ENCODE measurements at regions not wholly inside any gene's neighbourhood (a gene's known extent, or its start where the extent isn't known, plus 50 kb on each side); places are given as distances from the start of the nearest gene placed in this dataset.
A peak's percentile ranks its signal among the peaks of the same experiment; 100 is the strongest.
"Not testable (repeated sequence)": the region's sequence is repeated elsewhere in the genome, so short reads cannot be mapped to it uniquely, and the experiment has no call there.

DNA sequence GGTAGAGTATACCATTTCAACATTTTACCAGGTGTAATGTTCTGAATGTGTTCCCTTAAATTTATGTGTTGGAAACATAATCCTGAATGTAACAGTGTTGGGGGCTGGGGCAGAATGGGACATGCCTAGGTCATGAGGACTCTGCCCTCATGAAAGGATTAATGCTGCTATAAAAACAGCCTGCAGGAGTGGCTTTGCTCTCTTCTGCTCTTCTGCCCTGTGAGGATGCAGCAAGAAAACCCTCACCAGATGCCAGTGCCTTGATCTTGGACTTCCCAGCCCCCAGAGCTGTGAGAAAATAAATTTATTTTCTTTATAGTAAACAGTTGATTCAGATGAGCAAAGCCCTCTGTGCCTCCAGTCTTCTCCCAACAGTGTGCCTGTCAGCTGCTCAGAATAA lies 326.0 kb upstream of the ONECUT1 start:
- DNase-seq: no peak

DNA sequence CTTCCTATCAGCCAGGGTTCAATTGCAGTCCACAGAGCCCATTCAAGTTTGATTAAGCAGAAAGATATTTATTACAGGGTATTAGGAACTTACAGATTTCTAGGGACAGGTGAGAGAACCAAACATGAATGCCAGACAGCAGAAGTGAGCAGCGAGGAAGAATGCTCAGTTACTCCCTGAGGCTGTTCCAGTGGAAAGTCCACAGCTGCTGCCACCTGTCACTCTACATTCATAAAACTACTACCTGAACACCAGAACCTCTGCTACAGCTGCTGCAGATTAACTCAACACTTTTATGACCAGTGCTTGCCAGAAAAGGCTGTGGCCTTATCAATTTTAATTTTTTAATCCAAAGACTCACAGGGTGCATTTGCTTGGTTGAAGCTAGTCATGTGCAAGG lies 325.4 kb upstream of the ONECUT1 start:
- DNase-seq: no peak

DNA sequence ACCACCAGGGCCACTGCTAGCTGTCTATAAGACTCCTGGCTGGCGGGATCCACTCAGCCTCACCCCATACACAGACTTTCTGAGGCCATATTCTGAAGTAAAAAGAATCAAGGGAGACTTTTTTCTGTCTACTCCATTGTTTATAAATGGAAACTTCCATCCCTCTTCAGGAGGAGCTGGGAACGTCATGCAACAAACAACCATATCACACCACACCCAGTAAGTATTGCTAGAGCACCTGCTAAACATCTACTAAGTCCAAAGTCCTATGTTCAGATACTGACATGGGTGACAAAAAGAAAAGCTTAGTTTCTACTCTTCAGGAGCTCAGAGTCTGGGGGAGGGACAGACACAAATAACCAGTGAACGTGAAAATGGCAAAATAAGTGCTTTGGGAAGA lies 324.8 kb upstream of the ONECUT1 start:
- DNase-seq: no peak

- no peak for DNase-seq
Observed at GRCh38 chr15:53110999-53111398, 320.9 kb upstream of the ONECUT1 start.

GRCh38 chr15:53108319-53108718 lies 318.2 kb upstream of the ONECUT1 start:
- no peak for DNase-seq

GRCh38 chr15:53107855-53108254 lies 317.7 kb upstream of the ONECUT1 start:
- DNase-seq: no peak

DNA sequence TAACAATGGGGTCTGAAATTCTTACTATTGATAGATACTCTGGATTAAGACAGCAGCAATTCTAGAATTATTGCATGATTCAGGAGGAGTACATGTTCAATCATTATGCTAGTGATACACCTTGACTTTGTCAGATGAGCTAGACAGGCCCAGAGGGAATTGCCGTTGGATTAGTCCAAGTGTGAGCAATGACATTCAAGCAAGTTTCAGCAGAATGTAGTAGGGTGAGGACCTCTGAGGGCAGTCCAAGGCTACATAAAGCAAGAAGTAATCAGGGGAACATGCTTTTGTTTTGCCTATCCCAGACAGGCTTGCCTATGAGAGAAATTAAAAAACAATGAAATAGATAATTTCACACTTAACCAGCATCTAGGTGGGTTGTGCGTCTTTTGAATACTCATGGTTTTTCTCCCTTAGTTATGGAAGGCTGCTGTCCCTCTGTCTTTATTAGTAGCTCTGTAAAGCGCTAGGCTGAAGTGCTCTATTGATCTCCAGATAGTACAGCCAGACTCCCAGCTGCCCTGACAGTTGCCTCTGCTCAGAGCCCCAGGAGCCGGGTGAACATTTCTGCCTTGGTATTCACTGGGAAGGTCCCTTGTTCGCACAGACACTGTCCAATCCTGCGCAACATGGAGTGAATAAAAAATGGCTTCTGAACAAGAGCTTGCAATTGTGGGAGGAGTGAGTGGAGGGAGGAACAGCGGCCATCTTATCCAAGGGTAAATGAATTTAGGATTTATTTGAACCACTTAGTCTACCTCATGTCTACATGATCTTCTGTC lies 316.6 kb upstream of the ONECUT1 start:
- no peak for DNase-seq

GRCh38 chr15:53102483-53102882 lies 312.3 kb upstream of the ONECUT1 start:
- no peak for DNase-seq

DNA sequence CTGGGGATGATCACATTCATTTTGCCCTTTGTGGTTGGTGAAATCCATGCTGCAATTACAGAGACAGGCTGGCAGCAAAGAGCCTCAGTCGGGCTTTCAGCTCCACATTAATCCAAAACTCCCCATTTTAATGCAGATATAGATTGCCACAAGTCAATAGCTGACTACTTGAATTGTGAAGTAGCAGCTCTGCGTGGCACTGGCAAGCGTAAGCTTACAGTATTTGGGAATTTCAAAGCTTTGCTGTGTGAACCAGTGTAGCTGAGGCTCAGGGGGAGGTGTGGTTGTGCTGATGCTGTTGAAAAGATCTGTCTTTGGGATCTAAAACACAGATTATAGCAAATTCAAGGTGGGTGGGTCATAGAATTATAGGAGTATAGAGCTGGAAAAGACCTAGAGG lies 290.3 kb upstream of the ONECUT1 start:
- no peak for DNase-seq

DNA sequence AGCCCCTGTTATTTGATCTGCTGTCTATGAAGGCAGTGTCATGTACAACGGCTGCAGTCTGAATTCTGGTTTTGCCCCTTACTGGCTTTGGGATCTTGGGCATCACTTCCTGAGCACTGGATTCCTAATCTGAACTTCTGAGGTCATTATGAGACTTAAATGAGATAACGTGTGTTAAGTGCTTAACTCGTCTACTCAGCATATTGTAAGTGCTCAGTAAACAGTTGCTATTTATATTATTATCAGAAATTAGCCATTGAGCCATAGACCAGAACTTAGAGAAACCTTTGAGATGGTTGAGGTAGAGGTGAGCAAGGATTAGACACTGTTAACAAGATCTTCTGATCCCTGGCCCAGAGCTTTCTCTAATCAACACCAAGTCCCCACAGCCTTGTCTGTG lies 284.1 kb upstream of the ONECUT1 start:
- no peak for DNase-seq

DNA sequence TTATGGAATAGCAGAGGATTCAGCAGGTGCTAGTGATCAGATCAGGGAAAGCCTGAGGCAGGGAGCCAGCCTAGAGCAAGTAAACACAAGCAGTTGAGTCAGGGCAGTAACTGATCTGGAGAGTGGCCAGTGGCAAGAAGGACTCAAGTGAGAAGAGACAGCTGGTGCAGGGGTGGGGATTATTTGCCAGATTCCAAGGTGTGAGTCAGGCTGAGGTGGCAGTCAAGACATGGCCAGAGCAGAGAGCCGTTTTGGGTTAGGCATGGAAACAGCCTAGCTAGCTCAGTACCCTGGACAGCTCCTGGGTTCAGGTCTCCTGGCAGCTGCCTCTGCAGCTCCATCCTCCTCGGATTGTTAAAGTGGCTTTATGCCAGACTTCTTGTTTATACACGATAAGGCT lies 281.9 kb upstream of the ONECUT1 start:
- DNase-seq: peak in 1 of 2 donors; percentile 1

- DNase-seq: no peak
Observed at GRCh38 chr15:53068636-53069035, 278.5 kb upstream of the ONECUT1 start.

DNA sequence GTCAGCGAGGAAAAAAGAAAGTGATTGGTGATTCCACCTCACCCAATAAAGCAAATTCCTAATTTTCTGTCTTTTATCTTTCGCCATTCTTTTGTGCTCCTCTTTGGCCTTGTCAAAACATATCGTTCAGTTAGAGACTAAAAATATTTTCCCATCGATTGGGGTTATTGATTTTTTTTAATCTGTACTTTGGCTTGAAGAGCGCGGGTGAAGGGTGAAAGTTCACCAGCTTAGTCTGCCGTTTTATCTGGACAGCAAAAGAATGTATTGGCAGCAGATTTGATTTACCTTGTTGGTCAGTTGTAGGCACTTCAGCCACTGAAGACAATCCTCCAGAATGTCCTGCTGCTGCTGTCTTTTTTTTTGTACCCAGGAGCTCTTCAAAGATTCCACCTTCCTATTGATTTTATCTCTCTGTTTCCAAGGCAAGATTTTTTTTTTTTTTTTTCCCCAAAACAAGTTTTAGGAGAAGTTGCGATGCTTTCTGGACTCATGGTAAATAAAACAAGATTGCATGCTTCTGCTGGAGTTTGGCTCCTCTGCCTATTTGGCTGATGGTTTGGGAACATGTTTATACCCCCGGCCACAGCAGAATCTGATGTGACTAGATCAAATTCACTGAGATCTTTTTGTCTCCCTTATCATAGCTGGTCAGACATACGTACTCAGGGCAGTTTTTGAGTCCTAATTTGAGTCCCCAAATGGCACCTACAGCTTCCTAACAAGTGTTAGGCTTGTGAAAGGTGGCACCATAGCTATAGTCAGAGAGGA lies 269.3 kb upstream of the ONECUT1 start:
- no peak for DNase-seq

DNA sequence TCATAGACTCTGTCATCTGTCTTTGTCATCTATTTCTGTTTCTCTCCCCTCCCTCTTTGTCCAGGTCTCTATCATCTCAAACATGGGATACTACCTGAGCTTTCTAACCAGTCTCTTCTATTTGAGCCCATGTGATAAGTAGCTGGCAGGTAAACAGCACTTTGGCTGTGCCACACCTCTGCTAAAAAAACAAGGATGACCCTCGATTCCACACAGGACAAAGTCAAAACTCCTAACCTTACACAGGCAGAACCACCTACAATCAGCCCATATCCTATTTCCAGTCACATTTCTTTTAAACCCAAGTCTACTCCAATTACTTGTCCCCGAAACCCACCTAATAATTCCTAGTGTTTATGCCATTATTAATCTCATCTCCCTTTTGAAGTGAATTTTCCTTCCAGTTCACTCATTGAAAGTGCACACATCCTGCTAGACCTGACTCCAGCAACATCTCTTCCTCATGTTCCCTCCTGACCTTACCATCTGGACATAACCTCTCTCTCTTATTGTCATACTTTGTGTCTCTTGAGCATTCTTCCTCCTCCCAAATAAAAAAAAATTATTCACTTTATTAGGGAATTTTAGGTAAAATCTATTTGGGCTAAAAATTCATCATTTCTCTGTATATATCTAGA lies 256.1 kb upstream of the ONECUT1 start:
- no peak for DNase-seq

DNA sequence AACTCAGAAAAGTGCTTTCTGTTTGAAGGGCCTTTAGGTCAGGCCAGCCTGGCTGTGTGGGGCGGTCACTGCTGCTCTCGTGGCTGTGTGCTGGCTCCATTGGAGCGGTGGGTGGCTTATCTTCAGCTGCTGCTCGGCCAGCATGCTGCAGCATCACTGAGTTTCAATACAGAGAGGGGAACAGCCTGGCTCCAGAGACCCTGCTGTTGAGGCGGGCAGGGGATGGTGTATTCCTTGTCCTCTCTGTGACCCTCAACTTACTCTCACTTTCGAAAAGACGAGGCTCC lies 248.5 kb upstream of the ONECUT1 start:
- DNase-seq: no peak

- DNase-seq: no peak
Observed at GRCh38 chr15:53037904-53038654, 247.9 kb upstream of the ONECUT1 start.

DNA sequence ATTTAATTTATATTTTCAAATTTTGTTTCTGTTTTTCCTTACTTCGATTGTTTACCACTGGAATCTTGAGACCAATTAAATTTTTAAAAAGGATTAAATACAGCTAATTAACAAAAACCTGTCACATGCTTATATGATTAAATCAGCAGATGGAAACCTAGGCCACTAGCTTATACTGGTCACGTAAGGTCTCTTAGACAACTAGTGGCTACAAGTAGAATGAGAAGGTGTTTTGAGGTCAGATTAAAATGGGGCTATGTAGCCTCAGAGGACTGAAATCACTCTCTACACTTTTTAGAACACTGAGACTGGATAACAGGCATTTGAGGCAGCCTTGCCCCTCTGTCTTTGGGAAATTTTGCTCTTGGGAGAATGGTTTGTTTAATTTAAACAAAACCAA lies 246.5 kb upstream of the ONECUT1 start:
- no peak for DNase-seq

DNA sequence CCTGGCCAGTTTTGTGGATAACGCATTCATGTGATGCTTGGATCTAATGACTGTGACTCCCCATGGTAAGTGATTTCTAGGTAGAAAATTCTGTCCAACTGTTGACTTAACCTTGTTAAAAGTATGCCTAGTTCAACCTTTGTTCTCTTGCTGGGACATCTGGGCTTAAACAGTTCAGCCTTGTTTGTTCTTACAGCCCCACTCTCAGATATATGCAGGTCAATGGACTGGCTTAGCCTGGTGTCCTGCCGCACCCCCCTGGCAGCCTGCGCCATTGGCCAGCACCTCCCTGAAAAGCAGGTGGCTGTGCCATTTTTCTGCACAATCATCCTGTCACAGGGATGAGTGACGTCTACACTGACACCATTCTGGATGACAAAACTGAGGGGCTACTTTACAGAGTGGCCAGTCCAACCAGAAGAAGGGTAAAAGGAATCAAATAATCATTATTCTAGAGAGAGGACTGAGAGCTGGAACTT lies 244.7 kb upstream of the ONECUT1 start:
- no peak for DNase-seq

GRCh38 chr15:53033709-53034108 lies 243.6 kb upstream of the ONECUT1 start:
- no peak for DNase-seq

- no peak for DNase-seq
Observed at GRCh38 chr15:53031469-53031868, 241.3 kb upstream of the ONECUT1 start.

- DNase-seq: no peak
Observed at GRCh38 chr15:53022788-53023187, 232.7 kb upstream of the ONECUT1 start.

GRCh38 chr15:53013329-53013728 lies 223.2 kb upstream of the ONECUT1 start:
- no peak for DNase-seq

- not testable (repeated sequence) for DNase-seq
Observed at GRCh38 chr15:53011779-53012178, 221.6 kb upstream of the ONECUT1 start.
